GM12891 (cell line): ENCODE measurements at regions not wholly inside any gene's neighbourhood (a gene's known extent, or its start where the extent isn't known, plus 50 kb on each side); places are given as distances from the start of the nearest gene placed in this dataset.
"Not testable (repeated sequence)": the region's sequence is repeated elsewhere in the genome, so short reads cannot be mapped to it uniquely, and the experiment has no call there.

ENCODE experiments used
- POLR2A ChIP-seq: IDR thresholded peaks from 2 replicates; pipeline ENCODE4 v1.6.1; 2011; ENCODE audit warnings: low read depth, low read length, control low read depth
- POLR2AphosphoS5 ChIP-seq: IDR thresholded peaks from 2 replicates; pipeline ENCODE4 v1.6.1; 2011; ENCODE audit warnings: low read depth, low read length, control low read depth
- TAF1 ChIP-seq: IDR thresholded peaks from 2 replicates; pipeline ENCODE4 v1.6.1; 2011; ENCODE audit warnings: low read depth, low read length, control low read depth

DNA sequence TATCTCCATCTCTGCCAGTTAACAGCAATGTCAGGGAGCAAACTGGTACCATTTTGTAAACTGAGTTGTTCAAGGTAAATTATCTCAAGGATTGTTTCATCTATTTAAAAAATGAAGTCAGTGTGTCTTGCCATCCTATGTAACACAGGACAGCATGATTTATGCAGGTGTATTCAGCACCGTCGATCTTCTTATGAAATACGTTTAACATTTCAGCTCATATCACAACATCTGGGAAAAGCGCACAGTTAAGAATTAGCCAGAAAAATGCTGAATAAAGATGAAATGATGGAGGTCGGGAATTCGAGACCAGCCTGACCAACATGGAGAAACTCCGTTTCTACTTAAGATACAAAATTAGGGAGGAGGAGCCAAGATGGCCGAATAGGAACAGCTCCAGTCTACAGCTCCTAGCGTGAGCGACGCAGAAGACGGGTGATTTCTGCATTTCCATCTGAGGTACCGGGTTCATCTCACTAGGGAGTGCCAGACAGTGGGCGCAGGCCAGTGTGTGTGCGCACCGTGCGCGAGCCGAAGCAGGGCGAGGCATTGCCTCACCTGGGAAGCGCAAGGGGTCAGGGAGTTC, 107.3 kb upstream of the COX7C start:
- not testable (repeated sequence) for TF ChIP-seq POLR2AphosphoS5, POLR2A, TAF1
